ENCODE measurements at regions not wholly inside any gene's neighbourhood (a gene's known extent, or its start where the extent isn't known, plus 50 kb on each side); places are given as distances from the start of the nearest gene placed in this dataset.
A peak's percentile ranks its signal among the peaks of the same experiment; 100 is the strongest.

DNA sequence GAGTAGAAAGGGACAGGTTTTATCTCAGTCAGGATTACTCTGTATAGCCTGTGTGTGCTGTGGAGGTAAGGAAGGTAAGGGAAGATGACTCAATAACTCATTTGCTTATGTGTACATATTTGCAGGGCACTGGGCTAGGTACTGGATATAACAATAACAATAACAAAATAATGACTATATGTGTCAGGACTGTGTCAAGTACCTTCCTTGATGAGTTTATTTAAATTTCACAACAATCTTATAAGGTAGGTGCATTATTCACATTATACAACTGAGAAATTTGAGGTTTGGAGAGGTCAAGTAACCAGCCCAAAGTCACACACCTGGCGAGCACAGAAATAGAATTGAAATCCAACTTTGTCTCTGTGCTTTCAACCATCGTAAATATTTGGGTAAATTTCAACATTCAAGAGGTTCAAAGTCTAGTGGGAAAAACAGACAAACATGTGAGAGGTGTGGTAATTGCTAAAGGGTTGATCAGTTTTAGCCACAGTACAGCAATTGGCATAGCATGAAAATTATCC, 131.8 kb downstream of the APIP start (continued):
- TF ChIP-seq, protein P1, sequence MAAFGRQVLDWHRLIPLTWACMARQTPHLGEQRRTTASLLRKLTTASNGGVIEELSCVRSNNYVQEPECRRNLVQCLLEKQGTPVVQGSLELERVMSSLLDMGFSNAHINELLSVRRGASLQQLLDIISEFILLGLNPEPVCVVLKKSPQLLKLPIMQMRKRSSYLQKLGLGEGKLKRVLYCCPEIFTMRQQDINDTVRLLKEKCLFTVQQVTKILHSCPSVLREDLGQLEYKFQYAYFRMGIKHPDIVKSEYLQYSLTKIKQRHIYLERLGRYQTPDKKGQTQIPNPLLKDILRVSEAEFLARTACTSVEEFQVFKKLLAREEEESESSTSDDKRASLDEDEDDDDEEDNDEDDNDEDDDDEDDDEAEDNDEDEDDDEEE (CRISPR knock-in tag; IDR thresholded peaks at IDR 0.05): no peak
- TF ChIP-seq HNF4G (IDR thresholded peaks at IDR 0.05; ENCODE audit: borderline replicate concordance, low read depth, low read length): peak; percentile 75; the same call in 1 of the 2 replicates
- TF ChIP-seq HNF4G (CRISPR knock-in tag; IDR thresholded peaks at IDR 0.05; ENCODE audit: borderline replicate concordance, low read depth): 0 out of 2 replicates have a peak, but pooled peaks have one; percentile 5
- TF ChIP-seq ZEB1 (IDR thresholded peaks at IDR 0.05; ENCODE audit: insufficient replicate concordance, low read depth): peak; percentile 62
- TF ChIP-seq, protein P2, sequence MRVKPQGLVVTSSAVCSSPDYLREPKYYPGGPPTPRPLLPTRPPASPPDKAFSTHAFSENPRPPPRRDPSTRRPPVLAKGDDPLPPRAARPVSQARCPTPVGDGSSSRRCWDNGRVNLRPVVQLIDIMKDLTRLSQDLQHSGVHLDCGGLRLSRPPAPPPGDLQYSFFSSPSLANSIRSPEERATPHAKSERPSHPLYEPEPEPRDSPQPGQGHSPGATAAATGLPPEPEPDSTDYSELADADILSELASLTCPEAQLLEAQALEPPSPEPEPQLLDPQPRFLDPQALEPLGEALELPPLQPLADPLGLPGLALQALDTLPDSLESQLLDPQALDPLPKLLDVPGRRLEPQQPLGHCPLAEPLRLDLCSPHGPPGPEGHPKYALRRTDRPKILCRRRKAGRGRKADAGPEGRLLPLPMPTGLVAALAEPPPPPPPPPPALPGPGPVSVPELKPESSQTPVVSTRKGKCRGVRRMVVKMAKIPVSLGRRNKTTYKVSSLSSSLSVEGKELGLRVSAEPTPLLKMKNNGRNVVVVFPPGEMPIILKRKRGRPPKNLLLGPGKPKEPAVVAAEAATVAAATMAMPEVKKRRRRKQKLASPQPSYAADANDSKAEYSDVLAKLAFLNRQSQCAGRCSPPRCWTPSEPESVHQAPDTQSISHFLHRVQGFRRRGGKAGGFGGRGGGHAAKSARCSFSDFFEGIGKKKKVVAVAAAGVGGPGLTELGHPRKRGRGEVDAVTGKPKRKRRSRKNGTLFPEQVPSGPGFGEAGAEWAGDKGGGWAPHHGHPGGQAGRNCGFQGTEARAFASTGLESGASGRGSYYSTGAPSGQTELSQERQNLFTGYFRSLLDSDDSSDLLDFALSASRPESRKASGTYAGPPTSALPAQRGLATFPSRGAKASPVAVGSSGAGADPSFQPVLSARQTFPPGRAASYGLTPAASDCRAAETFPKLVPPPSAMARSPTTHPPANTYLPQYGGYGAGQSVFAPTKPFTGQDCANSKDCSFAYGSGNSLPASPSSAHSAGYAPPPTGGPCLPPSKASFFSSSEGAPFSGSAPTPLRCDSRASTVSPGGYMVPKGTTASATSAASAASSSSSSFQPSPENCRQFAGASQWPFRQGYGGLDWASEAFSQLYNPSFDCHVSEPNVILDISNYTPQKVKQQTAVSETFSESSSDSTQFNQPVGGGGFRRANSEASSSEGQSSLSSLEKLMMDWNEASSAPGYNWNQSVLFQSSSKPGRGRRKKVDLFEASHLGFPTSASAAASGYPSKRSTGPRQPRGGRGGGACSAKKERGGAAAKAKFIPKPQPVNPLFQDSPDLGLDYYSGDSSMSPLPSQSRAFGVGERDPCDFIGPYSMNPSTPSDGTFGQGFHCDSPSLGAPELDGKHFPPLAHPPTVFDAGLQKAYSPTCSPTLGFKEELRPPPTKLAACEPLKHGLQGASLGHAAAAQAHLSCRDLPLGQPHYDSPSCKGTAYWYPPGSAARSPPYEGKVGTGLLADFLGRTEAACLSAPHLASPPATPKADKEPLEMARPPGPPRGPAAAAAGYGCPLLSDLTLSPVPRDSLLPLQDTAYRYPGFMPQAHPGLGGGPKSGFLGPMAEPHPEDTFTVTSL (CRISPR knock-in tag; IDR thresholded peaks at IDR 0.05; ENCODE audit: borderline replicate concordance): peak; percentile 89; the same call in 1 of the 2 replicates
- no peak for TF ChIP-seq PRMT3 (CRISPR knock-in tag; IDR thresholded peaks at IDR 0.05; ENCODE audit: borderline replicate concordance, low read depth)
- peak; percentile 38; the same call in 1 of the 2 replicates for TF ChIP-seq GATA4 (IDR thresholded peaks at IDR 0.05; ENCODE audit: borderline replicate concordance, low read depth)
- no peak for TF ChIP-seq ZNF747 (CRISPR knock-in tag; IDR thresholded peaks at IDR 0.05; ENCODE audit: borderline replicate concordance)
- TF ChIP-seq CBX5 (CRISPR knock-in tag; IDR thresholded peaks at IDR 0.05; ENCODE audit: borderline replicate concordance): no peak
- no peak for TF ChIP-seq SRF (IDR thresholded peaks at IDR 0.05; ENCODE audit: low read depth, low read length)
